ENCODE measurements at regions not wholly inside any gene's neighbourhood (a gene's known extent, or its start where the extent isn't known, plus 50 kb on each side); places are given as distances from the start of the nearest gene placed in this dataset.

- TF ChIP-seq EZH2 (IDR thresholded peaks at IDR 0.05; ENCODE audit: low read depth, unreplicated experiment) (no peak), CTCF (conservative IDR thresholded peaks at IDR 0.05; ENCODE audit: low read depth in 2 of 2) (no peak), REST (IDR thresholded peaks at IDR 0.05; ENCODE audit: unreplicated experiment) (no peak), POLR2AphosphoS5 (IDR thresholded peaks at IDR 0.05; ENCODE audit: low read depth) (no peak), ZNF331 (CRISPR knock-in tag; IDR thresholded peaks at IDR 0.05; ENCODE audit: low read depth) (no peak), STAT1 (IDR thresholded peaks at IDR 0.05; ENCODE audit: unreplicated experiment) (no peak), EZH2phosphoT487 (IDR thresholded peaks at IDR 0.05; ENCODE audit: unreplicated experiment) (no peak), CREB1 (CRISPR knock-in tag; IDR thresholded peaks at IDR 0.05; ENCODE audit: low read depth) (no peak), NANOG (IDR thresholded peaks at IDR 0.05; ENCODE audit: borderline replicate concordance) (no peak), JUNB (IDR thresholded peaks at IDR 0.05; ENCODE audit: unreplicated experiment) (no peak), ETS1 (IDR thresholded peaks at IDR 0.05) (no peak)
Measured at GRCh38 chr14:65920996-65921395, 508.5 kb downstream of the FUT8 start.
